ENCODE measurements at regions not wholly inside any gene's neighbourhood (a gene's known extent, or its start where the extent isn't known, plus 50 kb on each side); places are given as distances from the start of the nearest gene placed in this dataset.

- no TSS peak for BruUV-seq (replicated peaks)
- no peak overlapping the region for H3K4me3 ChIP-seq (replicated peaks in 1 of 2; ENCODE audit: low read depth in 1 of 2, low read length in 2 of 2)
- H3K27ac ChIP-seq (ENCODE audit: low read depth, low read length): no peak overlapping the region
- H3K4me2 ChIP-seq (ENCODE audit: low read length): no peak overlapping the region
- RAD21 ChIA-PET (ENCODE audit: low non-redundant PET in 1 of 2, low total read pairs in 2 of 2, uncharacterized antibody in 2 of 2, unreplicated experiment in 2 of 2): no interaction called here
- H3K36me3 ChIP-seq (ENCODE audit: control insufficient read depth in 1 of 2, insufficient read depth in 2 of 2, low read length in 2 of 2): no peaks in the 10 kb centered on the region
- ATAC-seq (no peak), DNase-seq (ENCODE audit: low read depth, low spot score) (no peak)
- intact Hi-C loops (cut with micrococcal nuclease): no loop called here
- CTCF ChIA-PET: no interaction called here
- TF ChIP-seq POLR2A (IDR thresholded peaks at IDR 0.05; ENCODE audit: borderline replicate concordance, extremely low read depth, insufficient read depth, insufficient read length) (no peak), ZFX (IDR thresholded peaks at IDR 0.05) (no peak), ZBTB33 (IDR thresholded peaks at IDR 0.05; ENCODE audit: extremely low read depth, insufficient replicate concordance, low read length) (no peak), MAX (IDR thresholded peaks at IDR 0.05) (no peak), ATF3 (IDR thresholded peaks at IDR 0.05) (no peak), EGR1 (IDR thresholded peaks at IDR 0.05; ENCODE audit: low read depth) (no peak), YY1 (IDR thresholded peaks at IDR 0.05; ENCODE audit: extremely low read depth, insufficient replicate concordance, low read depth, low read length) (no peak), SP1 (IDR thresholded peaks at IDR 0.05; ENCODE audit: low read depth) (no peak), ELF1 (IDR thresholded peaks at IDR 0.05; ENCODE audit: borderline replicate concordance, low read depth) (no peak), CBX3 (IDR thresholded peaks at IDR 0.05; ENCODE audit: low read depth) (no peak)
- no peaks in the 10 kb centered on the region for H4K20me1 ChIP-seq (ENCODE audit: insufficient read depth)
- H2AFZ ChIP-seq (ENCODE audit: low read depth, low read length, poor library complexity, severe bottlenecking): no peak overlapping the region
- H3K79me2 ChIP-seq (ENCODE audit: insufficient read depth, low read length): no peaks in the 10 kb centered on the region
- POLR2A ChIA-PET: no interaction called here
- H3K9me2 ChIP-seq (ENCODE audit: insufficient read depth): no peaks in the 10 kb centered on the region
- no peaks in the 10 kb centered on the region for H3K9me3 ChIP-seq (ENCODE audit: control insufficient read depth in 1 of 2, insufficient read depth in 1 of 2, low read depth in 1 of 2, low read length in 2 of 2)
- H3K4me1 ChIP-seq (ENCODE audit: control insufficient read depth in 1 of 2, insufficient read depth in 2 of 2, low read length in 2 of 2): no peaks in the 10 kb centered on the region
- H3K27me3 ChIP-seq (ENCODE audit: insufficient read depth, low read length): peaks cover 40% of the 10 kb centered on the region
- no peak overlapping the region for H3K9ac ChIP-seq (ENCODE audit: low read length)
These were observed 133.6 kb upstream of the APCDD1 start for GRCh38 chr18:10320791-10321190.

Data from HCT116 (cell line).